Esophagus muscularis mucosa (tissue), 4 donors: ENCODE measurements at regions not wholly inside any gene's neighbourhood (a gene's known extent, or its start where the extent isn't known, plus 50 kb on each side); places are given as distances from the start of the nearest gene placed in this dataset.

Source experiments
- EP300 ChIP-seq: sonication (generic); formaldehyde crosslinking; IDR thresholded peaks from one replicate; pipeline ENCODE4 v1.6.1; 2017; ENCODE audit warnings: antibody characterized with exemption
- POLR2A ChIP-seq: fragments of 450-650 bp; IDR thresholded peaks from one replicate; pipeline ENCODE4 v1.6.1; 2017; ENCODE audit warnings: antibody characterized with exemption, moderate library complexity, mild to moderate bottlenecking, low read depth
- TF ChIP-seq, protein P1 (sequence below), 3 experiments: fragments of 200-600 bp in 2 of 3; fragments of 450-650 bp in 1 of 3; sonication (generic) in 2 of 3; IDR thresholded peaks; one replicate each; pipeline ENCODE4 v1.5.1; 2017 to 2019; ENCODE audit warnings: antibody characterized with exemption in 3 of 3, mild to moderate bottlenecking in 2 of 3, moderate library complexity in 1 of 3

DNA sequence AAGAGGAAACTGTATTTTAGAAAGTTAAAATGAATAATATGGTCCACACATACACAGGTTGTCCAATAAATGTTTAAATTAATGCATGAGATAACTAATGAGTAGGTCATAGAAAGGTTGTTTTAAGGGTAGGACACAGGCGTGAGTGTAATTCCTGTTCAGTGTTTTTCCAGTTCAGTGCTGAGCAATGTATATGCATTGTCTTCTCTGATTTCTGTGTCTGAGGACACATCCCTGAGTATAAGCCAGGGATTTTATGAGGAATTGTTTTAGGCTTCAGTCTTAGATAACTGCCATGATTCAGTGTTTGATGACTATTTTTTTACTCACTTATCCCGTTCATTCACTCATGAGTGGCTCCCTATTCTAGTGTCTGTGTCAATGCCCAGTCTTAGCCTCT is 298.5 kb upstream of the TBX18 start:
- TF ChIP-seq POLR2A (no peak), EP300 (no peak)
- TF ChIP-seq, protein P1, sequence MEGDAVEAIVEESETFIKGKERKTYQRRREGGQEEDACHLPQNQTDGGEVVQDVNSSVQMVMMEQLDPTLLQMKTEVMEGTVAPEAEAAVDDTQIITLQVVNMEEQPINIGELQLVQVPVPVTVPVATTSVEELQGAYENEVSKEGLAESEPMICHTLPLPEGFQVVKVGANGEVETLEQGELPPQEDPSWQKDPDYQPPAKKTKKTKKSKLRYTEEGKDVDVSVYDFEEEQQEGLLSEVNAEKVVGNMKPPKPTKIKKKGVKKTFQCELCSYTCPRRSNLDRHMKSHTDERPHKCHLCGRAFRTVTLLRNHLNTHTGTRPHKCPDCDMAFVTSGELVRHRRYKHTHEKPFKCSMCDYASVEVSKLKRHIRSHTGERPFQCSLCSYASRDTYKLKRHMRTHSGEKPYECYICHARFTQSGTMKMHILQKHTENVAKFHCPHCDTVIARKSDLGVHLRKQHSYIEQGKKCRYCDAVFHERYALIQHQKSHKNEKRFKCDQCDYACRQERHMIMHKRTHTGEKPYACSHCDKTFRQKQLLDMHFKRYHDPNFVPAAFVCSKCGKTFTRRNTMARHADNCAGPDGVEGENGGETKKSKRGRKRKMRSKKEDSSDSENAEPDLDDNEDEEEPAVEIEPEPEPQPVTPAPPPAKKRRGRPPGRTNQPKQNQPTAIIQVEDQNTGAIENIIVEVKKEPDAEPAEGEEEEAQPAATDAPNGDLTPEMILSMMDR (IDR thresholded peaks at IDR 0.05) = no peak
